ENCODE measurements at regions not wholly inside any gene's neighbourhood (a gene's known extent, or its start where the extent isn't known, plus 50 kb on each side); places are given as distances from the start of the nearest gene placed in this dataset.

- DNase-seq: no peak
These were observed 616.5 kb downstream of the BRD1 start for GRCh38 chr22:49211176-49211575.

DNA sequence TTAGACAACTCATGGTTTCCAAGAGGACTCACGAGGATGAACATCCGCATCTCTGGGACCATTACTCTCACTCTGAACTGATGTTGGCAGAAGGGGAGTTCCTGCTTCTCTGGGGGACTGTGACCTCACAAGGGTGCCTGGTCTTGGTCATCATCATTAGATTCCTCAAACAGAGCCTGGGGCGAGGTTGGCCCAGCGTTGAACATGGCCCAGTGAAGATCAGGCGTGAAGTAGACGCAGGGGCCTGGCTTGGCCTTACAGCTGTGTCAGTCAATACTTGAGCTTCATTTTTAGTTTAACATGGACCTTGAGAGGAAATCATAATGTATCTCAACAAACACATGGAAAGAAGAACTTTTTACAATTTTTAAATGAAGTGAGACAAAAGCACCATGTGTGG is 617.1 kb downstream of the BRD1 start:
- no peak for DNase-seq

- no peak for DNase-seq
These were observed 618.0 kb downstream of the BRD1 start for GRCh38 chr22:49209452-49210195.

DNA sequence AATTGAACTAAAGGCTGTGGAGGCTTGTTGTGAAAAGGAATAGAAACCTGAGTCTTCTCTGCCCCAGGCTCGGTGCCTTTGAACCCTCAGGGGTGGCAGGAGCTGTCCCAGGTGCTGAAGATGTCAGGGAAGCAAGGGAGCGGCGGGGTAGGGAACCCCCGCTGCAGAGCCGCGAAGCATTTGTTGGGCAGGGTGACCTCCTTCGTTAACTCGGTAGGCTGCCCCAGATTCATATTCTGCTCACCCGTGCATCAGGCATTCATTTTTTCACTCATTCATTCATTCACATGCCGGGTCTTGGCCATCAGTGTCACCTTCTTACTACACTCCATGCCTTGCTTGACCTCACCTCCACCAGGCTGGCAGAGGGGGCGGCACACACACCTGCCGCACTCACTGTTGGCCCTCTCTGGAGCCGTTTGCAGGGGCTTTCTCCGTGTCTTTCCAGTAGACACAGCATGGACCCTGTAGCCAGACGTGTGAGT is 618.9 kb downstream of the BRD1 start:
- no peak for DNase-seq

DNA sequence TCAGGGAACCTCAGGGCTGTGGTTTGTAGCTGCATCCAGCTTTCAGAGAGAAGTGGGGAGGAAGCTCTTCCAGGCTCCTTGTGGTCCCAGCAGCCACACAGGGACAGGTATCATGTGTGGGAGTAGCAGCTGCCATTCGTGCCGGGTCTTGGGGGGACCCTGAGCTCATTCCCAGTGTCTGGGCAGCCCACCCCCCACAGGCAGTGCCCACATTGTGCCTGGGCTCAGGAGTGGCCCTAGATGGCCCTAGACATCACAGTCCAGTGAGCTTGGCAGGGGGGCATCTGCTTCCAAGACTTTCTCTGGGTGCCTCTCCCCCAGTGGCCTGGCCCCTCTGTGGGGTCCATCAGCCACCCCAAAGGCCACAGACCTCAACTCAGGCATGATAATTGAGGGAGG is 619.7 kb downstream of the BRD1 start:
- DNase-seq: no peak

GRCh38 chr22:49207008-49208003 is 620.4 kb downstream of the BRD1 start:
- DNase-seq: no peak

DNA sequence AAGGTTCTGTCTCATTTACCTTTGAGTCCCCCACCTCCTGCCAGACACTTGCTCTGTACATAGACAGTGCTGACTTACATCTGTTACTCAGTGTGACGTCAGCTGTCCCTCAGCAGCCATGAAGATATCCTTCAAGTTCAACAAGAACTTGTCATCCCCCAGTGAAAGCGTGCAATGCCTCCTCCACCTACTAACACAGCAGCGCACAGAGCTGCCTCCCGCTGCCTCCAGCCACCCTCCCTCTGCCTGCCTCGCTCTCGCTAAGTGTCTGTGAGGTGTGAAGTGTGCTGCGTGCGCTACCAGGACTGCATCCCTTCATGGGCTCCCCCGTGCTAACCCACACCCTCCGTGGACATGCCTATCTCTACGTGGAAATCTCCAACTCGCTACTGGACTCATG is 621.4 kb downstream of the BRD1 start:
- DNase-seq: no peak

DNA sequence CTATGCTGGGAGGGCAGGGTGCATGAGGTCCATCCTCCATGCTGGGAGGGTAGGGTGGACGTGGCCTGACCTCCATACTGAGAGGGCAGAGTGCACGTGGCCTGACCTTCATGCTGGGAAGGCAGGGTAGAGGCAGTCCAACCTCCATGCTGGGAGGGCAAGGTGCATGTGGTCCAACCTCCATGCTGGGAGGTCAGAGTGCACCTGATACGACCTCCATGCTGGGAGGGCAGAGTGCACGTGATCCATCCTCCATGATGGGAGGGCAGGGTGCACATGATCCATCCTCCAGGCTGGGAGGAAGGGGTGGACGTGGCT is 622.2 kb downstream of the BRD1 start:
- DNase-seq: no peak

DNA sequence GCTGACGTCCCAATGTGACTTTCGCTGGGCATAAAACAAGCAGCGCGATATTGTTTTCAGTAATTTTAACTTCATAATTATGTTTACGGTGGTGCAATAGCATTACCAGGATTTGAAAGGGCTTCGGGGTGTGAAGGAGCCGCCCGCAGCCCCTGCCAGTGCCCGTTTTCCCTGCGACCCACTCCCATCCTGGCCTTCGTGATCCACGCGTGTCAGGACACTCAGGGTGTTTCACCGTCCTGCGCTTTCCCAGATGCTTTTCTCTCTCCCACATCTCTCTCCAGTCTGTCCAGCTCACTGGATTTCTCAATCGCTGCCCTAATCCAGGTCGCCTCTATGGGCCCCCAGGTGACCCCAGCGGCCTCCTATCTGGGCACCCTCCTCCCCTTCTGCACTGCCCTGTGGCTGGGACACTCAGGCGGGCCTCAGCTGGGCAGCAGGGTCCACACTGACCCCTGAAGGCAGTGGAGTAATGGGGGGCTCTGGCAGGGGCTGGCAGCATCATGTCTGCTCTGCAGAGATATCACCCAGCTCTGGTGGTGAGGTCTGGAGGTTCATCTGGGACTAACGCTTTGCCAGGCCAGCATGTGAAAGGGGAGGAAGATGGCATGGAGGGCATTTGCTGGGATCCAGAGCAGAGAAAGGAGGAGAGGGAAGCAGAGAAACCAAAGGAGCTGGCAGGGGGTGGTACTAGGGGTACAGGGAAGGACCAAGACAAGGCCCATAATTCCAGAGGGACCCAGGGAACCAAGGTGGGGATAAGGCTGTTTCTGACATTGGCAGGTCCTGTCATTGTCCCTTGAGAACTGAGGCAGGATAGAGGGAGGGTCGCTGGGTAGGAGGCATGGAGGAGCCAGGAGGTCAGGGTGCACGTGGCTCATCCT is 622.8 kb downstream of the BRD1 start:
- DNase-seq: no peak

DNA sequence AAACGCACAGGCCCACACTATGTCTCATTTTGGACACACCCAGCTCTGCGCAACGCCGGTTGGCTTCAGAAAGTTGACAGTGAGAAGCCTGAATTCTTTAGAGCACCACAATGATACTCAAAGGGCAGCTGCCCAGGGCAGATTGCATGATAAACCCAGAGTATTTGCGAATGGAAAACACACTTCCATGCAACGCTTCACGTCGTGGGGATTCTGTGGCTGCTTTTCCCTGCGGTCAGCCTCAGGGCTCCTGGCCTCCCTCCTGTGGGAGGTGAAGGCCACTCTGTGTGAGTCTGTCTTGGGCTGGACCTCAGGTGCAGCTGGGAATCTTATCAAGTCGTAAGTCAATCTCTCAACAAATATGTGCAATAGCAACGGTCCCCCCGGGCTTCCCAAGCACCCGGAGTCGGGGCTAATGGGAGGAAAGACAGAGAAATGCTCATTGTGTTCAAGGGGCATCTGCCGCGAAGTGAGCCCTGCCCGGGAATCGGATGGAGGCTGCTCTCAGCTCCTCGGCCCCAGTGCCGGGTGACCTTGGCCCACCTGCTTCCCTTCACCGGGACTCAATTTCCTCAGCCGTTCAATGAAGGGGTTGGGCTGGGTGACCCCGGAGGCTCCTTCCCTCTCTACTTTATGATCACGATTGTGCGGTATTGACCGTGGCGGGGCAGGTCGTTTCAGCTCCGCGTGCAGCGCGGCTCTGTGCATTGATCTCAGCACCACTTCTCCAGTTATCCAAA is 623.6 kb downstream of the BRD1 start:
- DNase-seq: no peak

DNA sequence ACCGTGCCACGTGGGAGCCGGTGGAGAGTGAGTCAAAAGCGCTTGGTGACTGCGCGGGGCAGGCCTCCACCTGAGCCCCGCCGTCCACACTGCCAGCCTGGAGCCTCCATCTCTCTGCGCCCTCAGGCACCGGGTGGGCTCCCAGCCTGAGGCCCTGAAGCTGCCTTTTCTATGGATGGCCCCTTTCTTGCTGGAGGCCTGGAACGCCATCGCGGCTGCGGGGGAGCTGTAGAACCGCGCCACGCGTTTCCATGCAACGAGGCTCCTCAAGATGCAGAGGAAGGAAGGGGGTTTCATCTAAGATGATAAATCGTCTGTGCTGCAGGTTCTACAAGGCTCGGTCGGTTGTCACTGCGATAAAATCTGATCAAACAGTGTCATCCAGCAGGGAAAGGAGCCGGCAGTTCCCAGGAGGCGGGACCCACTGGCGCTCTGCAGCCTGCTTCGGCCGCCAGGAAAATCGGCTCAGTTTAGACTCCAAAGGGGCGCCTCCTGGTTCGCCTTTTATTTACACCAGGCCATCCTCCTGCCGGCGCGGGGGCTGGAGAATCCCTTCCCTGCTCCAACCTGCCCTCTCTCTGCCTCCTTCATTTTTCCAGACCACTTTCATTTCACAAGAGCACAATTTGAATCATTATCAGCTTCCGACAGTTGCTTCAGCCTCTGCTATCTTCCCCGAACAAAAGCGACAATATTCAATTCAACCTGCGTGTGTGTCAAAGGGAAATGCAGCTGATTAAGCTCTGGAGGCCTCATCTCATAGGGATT is 624.4 kb downstream of the BRD1 start:
- DNase-seq: no peak

GRCh38 chr22:49202226-49202625 is 625.4 kb downstream of the BRD1 start:
- DNase-seq: no peak

- DNase-seq: no peak
These were observed 626.4 kb downstream of the BRD1 start for GRCh38 chr22:49201046-49201970.

DNA sequence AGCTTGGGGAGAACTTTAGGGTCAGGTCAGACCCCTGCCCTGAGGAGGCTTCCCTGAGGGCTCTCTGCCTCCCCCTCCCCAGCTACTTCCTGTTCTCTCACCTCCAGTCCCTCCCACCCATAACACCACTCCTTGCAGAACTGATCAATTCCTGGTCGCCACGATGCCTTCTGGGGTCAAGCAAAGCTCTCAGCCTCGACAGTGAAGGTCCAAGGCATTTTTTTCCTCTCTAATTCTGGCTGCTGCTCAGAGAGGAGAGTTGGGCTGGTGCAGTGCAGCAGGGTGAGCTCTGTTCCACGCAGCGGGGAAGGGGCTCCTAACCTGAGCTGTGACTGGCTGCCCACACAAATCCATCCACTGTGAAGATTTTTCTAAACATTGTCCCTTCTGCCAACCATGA is 628.4 kb downstream of the BRD1 start:
- DNase-seq: no peak

- DNase-seq: no peak
These were observed 629.0 kb downstream of the BRD1 start for GRCh38 chr22:49198705-49199084.

DNA sequence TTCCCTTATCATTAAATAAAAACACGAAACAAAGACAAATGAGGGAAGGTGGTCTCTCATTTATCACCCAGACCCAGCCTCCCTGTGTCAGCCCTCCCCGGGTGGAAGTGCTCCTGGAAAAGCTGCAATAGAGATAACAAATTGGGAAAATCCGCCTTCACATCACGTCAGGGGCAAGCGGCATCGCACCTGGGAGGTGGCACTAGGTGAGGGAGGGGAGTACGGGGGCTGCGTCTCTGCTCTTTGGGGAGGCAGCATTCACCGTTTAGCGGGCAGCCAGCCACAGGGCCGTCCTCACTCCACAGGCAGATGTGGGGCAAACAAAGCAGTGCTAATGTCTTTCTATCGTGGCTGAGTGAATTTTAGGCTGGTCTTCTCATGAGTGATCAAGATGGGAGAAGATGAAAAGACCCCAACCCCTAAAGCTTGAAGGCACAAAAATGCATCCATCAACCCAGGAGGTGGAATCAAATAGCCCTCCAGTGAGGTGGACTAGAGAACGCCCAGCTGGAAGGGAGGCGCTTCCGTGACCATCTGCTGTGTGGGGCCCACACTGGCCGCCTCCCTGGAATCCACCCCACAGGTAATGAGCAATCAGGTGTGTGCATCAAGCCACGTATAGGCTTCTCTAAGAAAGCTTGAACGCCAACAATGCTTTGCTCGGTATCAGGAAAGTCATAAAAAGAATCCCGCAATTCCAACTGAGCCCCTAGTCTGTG is 629.5 kb downstream of the BRD1 start:
- no peak for DNase-seq

DNA sequence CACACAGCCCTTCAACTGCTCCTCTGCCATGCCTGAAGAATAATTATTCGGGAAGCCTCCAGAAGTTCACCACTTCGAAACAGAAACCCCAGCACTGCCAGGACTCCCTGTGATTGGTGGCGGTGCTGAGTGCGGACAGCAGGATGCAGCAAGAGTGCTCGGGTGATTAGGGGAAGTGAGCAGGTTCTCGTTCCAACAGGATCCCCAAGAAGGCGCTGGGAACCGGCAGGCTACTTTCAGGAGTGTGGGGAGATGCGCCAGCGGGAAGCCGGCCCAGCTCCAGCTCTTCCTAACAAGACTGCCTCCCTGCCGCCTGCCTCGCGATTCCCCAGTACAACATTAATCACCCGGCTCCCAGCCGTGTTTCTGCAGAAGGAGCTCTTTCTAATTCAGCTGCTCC is 630.2 kb downstream of the BRD1 start:
- DNase-seq: no peak

GRCh38 chr22:49196046-49196511 is 631.6 kb downstream of the BRD1 start:
- DNase-seq: no peak

DNA sequence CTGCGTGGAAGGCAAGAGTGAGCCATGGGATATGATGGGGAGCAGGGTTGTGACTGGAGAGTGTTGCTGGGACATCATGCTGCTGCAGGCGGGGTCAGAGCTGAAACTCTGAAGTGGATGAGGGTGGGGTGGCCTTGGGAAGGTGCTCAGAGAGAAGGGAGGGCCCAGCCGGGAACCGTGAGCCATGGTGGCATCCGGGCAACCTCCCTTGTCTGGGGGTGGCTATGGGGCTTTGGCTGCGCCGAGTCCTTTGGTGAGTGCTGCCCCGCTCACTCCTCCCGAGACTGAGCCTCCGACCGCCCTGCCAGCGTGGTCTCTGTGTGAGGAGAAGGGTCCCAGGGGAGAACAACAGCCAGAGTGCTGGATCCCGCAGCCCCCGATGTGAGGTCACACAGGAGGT is 632.0 kb downstream of the BRD1 start:
- DNase-seq: no peak
